ENCODE measurements at regions not wholly inside any gene's neighbourhood (a gene's known extent, or its start where the extent isn't known, plus 50 kb on each side); places are given as distances from the start of the nearest gene placed in this dataset.
A peak's percentile ranks its signal among the peaks of the same experiment; 100 is the strongest.

DNA sequence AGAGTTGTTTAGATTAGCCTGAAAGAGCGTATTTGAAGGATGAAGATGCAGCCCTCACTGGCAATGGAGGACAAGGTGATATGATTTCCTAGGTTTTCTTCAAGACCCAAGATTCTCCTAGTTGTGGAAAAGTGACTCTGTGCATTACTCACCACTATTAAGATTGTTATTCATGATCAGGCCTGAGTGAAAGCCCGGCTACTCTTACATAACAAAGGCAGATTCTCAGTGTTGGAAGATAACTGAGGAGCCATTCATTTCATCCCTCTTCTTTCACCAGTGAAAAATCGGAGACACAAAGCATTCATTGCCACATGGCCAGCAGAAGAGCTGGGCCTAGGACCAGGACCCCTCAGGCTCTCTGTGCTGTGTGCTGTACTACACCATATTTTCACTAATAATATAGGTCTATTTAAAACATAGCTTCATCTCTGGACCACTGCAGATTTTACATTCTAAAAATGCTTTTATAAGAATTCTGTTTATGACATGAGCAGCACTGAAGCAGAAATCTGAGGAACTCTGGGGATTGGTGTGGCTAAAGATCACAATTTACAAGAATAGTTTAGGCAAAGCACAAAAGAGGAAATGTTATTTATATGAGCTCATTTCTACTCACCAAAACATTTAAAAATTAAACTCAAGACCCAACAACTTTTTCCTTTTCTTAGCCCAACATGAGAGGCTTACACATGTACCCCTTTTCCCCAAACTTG is 181.9 kb upstream of the CCN2 start:
- Mint-ChIP-seq H3K9me3 (ENCODE audit: unreplicated experiment) (no peaks in the 10 kb centered on the region), H3K27ac (ENCODE audit: unreplicated experiment) (peak overlapping the region; percentile 89), H3K27me3 (ENCODE audit: unreplicated experiment) (no peaks in the 10 kb centered on the region), H3K4me3 (ENCODE audit: unreplicated experiment) (no peak overlapping the region), H3K36me3 (ENCODE audit: unreplicated experiment) (peaks cover 1% of the 10 kb centered on the region), H3K4me1 (ENCODE audit: unreplicated experiment) (peaks cover 41% of the 10 kb centered on the region)
- no peak for DNase-seq (ENCODE audit: extremely low spot score, unreplicated experiment)
- TF ChIP-seq, protein P1, sequence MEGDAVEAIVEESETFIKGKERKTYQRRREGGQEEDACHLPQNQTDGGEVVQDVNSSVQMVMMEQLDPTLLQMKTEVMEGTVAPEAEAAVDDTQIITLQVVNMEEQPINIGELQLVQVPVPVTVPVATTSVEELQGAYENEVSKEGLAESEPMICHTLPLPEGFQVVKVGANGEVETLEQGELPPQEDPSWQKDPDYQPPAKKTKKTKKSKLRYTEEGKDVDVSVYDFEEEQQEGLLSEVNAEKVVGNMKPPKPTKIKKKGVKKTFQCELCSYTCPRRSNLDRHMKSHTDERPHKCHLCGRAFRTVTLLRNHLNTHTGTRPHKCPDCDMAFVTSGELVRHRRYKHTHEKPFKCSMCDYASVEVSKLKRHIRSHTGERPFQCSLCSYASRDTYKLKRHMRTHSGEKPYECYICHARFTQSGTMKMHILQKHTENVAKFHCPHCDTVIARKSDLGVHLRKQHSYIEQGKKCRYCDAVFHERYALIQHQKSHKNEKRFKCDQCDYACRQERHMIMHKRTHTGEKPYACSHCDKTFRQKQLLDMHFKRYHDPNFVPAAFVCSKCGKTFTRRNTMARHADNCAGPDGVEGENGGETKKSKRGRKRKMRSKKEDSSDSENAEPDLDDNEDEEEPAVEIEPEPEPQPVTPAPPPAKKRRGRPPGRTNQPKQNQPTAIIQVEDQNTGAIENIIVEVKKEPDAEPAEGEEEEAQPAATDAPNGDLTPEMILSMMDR (IDR thresholded peaks at IDR 0.05) = no peak

DNA sequence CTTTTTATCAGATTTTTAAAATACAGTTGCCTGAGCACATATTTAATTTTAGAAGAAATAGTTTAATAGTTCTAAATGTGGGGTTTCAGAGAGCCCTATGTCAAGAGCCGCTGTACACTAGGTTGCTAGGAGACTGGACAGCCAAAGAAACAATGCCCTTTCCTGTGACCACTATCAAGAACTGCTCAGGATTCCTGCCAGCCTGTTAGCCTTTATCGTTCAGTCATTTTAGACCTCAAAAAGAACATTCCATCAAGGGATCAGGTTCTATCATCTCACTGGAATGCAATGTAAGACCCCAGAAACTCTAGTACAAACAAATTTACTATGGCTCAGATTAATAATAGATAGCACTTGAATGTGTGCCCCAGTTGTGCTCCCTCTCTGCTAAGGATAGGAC is 181.2 kb upstream of the CCN2 start:
- Mint-ChIP-seq H3K9me3 (ENCODE audit: unreplicated experiment) (no peaks in the 10 kb centered on the region), H3K36me3 (ENCODE audit: unreplicated experiment) (peaks cover 2% of the 10 kb centered on the region), H3K27ac (ENCODE audit: unreplicated experiment) (peak overlapping the region; percentile 89), H3K4me1 (ENCODE audit: unreplicated experiment) (peaks cover 41% of the 10 kb centered on the region), H3K27me3 (ENCODE audit: unreplicated experiment) (no peaks in the 10 kb centered on the region), H3K4me3 (ENCODE audit: unreplicated experiment) (no peak overlapping the region)
- DNase-seq (ENCODE audit: extremely low spot score, unreplicated experiment) = no peak
- TF ChIP-seq, protein P1 (IDR thresholded peaks at IDR 0.05) = no peak

DNA sequence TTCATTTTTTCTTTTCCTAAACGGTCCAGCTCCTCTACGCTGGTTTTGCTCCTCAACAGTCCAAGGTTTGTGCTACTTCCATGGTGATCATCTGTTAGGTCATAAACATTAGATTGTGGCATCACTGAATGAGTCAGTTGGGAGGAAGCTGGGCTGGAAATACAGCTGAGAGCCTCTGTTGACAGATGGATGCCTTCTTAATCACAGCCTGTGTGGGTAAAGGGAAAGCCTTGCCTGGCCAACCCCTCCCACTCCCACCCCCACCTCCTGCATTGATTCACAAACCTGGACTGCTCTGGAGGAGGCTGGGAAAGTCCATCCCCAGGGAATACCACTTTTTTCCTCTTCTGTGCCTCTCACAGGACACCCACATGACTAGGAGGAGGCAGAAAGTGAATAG is 180.6 kb upstream of the CCN2 start:
- H3K4me3 Mint-ChIP-seq (ENCODE audit: unreplicated experiment) = no peak overlapping the region

DNA sequence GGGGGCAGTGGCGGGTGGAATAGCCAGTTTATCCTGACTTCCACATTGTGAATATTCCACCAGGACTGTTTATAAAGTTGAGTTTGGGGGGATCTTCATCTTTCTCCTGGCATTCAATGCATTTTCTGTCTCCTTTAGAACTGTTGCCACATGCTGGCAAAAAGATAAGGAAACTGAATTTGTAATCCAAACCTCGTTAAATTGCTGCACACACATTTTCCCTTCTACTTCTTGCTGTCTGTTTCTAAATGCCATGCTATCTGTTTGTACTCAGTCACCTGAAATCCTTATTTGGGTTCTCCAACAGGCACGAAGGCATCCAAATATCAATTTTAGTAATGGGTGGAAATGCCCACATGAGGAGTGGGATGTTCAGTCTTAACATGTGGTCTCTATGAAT is 180.2 kb upstream of the CCN2 start:
- Mint-ChIP-seq H3K4me3 (ENCODE audit: unreplicated experiment) (no peak overlapping the region), H3K36me3 (ENCODE audit: unreplicated experiment) (peaks cover 5% of the 10 kb centered on the region), H3K27me3 (ENCODE audit: unreplicated experiment) (no peaks in the 10 kb centered on the region), H3K9me3 (ENCODE audit: unreplicated experiment) (peaks cover 6% of the 10 kb centered on the region), H3K27ac (ENCODE audit: unreplicated experiment) (peak overlapping the region; percentile 89), H3K4me1 (ENCODE audit: unreplicated experiment) (peaks cover 41% of the 10 kb centered on the region)
- DNase-seq (ENCODE audit: extremely low spot score, unreplicated experiment) = no peak
- TF ChIP-seq, protein P1 (IDR thresholded peaks at IDR 0.05) = no peak

More for the DNA sequence above, 180.6 kb upstream of the CCN2 start:
- Mint-ChIP-seq H3K27me3 (ENCODE audit: unreplicated experiment) (no peaks in the 10 kb centered on the region), H3K4me1 (ENCODE audit: unreplicated experiment) (peaks cover 41% of the 10 kb centered on the region), H3K36me3 (ENCODE audit: unreplicated experiment) (peaks cover 4% of the 10 kb centered on the region), H3K27ac (ENCODE audit: unreplicated experiment) (peak overlapping the region; percentile 89), H3K9me3 (ENCODE audit: unreplicated experiment) (peaks cover 3% of the 10 kb centered on the region)
- DNase-seq (ENCODE audit: extremely low spot score, unreplicated experiment) = no peak
- TF ChIP-seq, protein P1 (IDR thresholded peaks at IDR 0.05) = no peak

DNA sequence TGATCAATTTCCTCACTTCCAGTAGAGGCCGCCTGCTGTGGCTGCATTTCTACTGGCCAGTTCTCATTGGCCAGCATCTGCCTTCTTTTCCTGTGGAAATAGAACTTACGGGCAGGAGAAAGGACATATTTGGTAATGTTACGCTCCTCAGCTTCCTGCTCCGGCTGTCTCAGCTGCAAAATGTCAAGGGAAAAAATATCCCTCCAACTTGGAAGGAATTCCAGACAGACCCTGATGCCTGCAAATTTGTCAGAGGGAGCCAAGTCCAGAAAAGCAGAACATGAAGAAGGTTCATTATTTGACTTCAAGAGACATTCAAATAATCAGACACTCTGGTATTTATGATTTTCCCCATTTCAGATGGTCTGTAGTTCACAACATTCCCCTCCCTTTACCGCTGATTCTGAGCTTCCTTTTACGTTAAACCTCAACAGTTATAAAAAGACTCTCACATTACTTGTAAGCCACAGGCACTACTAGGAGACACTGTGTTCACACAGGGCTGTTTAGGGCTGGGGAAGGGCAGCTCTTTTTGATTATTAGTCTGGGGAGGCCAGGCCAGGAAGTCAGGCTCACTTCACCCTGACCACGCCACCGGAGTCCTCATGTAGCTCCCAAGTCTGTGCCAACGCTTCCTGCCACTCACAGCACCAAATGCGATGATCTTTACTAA is 179.6 kb upstream of the CCN2 start:
- Mint-ChIP-seq H3K27me3 (ENCODE audit: unreplicated experiment) (no peaks in the 10 kb centered on the region), H3K4me3 (ENCODE audit: unreplicated experiment) (no peak overlapping the region), H3K4me1 (ENCODE audit: unreplicated experiment) (peaks cover 41% of the 10 kb centered on the region), H3K36me3 (ENCODE audit: unreplicated experiment) (peaks cover 5% of the 10 kb centered on the region), H3K27ac (ENCODE audit: unreplicated experiment) (peak overlapping the region; percentile 89), H3K9me3 (ENCODE audit: unreplicated experiment) (peaks cover 6% of the 10 kb centered on the region)
- TF ChIP-seq, protein P1 (IDR thresholded peaks at IDR 0.05) = no peak
- no peak for DNase-seq (ENCODE audit: extremely low spot score, unreplicated experiment)
